GM23338 (cell line): ENCODE measurements at regions not wholly inside any gene's neighbourhood (a gene's known extent, or its start where the extent isn't known, plus 50 kb on each side); places are given as distances from the start of the nearest gene placed in this dataset.

Source experiments
- ATAC-seq: fragments of 200-7000 bp; cut with Tn5 transposase; 3 replicates; pipeline ENCODE4 v1.9.1; 2020
- DNase-seq: peaks from one replicate; pipeline ENCODE4 v3.0.0-alpha.2; 2015; ENCODE audit warnings: low spot score
- H2AFZ ChIP-seq: fragments of 200-600 bp; sonication (generic); 2 replicates; pipeline ENCODE4 v1.8.0; 2016; ENCODE audit warnings: antibody characterized with exemption, mild to moderate bottlenecking, moderate library complexity
- H3F3A ChIP-seq: fragments of 200-600 bp; sonication (generic); replicated peaks from 2 replicates; pipeline ENCODE4 v1.8.0; 2017; ENCODE audit warnings: antibody characterized with exemption, mixed run types, low read depth
- H3K27ac ChIP-seq: fragments of 200-600 bp; sonication (generic); 2 replicates; pipeline ENCODE4 v1.6.1; 2016; ENCODE audit warnings: low read depth
- H3K27me3 ChIP-seq: fragments of 200-600 bp; sonication (generic); 2 replicates; pipeline ENCODE4 v1.8.0; 2016; ENCODE audit warnings: mild to moderate bottlenecking, mixed run types, moderate library complexity; ENCODE audit not compliant: insufficient read depth
- H3K36me3 ChIP-seq: fragments of 200-600 bp; sonication (generic); 2 replicates; pipeline ENCODE4 v1.8.0; 2016; ENCODE audit warnings: mild to moderate bottlenecking; ENCODE audit not compliant: insufficient read depth
- H3K4me1 ChIP-seq: fragments of 200-600 bp; sonication (generic); 2 replicates; pipeline ENCODE4 v1.8.0; 2016; ENCODE audit warnings: mild to moderate bottlenecking, moderate library complexity; ENCODE audit not compliant: insufficient read depth
- H3K4me2 ChIP-seq: fragments of 200-600 bp; sonication (generic); 2 replicates; pipeline ENCODE4 v1.7.1; 2017; ENCODE audit warnings: mixed run types
- H3K4me3 ChIP-seq: fragments of 200-600 bp; sonication (generic); 2 replicates; pipeline ENCODE4 v1.6.1; 2016; ENCODE audit warnings: mixed run types
- H3K79me2 ChIP-seq: fragments of 200-600 bp; sonication (generic); replicated peaks from 2 replicates; pipeline ENCODE4 v1.8.0; 2017; ENCODE audit warnings: mild to moderate bottlenecking; ENCODE audit not compliant: insufficient read depth
- H3K9me2 ChIP-seq: fragments of 200-600 bp; sonication (generic); 2 replicates; pipeline ENCODE4 v1.8.0; 2017; ENCODE audit not compliant: insufficient read depth
- H4K20me1 ChIP-seq: fragments of 200-600 bp; sonication (generic); replicated peaks from 2 replicates; pipeline ENCODE4 v1.8.0; 2017; ENCODE audit warnings: mild to moderate bottlenecking; ENCODE audit not compliant: insufficient read depth
- H3K27ac Mint-ChIP-seq: 2 replicates; pipeline ENCODE4 v1.8.0; 2020; ENCODE audit warnings: inconsistent platforms, mild to moderate bottlenecking, moderate library complexity, mixed read lengths
- H3K27me3 Mint-ChIP-seq: 3 replicates; pipeline ENCODE4 v1.8.0; 2022; ENCODE audit warnings: low read depth, mild to moderate bottlenecking, moderate library complexity, mixed read lengths, inconsistent platforms; ENCODE audit not compliant: insufficient read depth, poor library complexity
- H3K36me3 Mint-ChIP-seq: 3 replicates; pipeline ENCODE4 v1.8.0; 2021; ENCODE audit warnings: low read depth, mild to moderate bottlenecking, inconsistent platforms, moderate library complexity, mixed read lengths
- H3K4me1 Mint-ChIP-seq: 3 replicates; pipeline ENCODE4 v1.8.0; 2020; ENCODE audit warnings: mild to moderate bottlenecking, inconsistent platforms, mixed read lengths
- H3K4me3 Mint-ChIP-seq: 3 replicates; pipeline ENCODE4 v1.8.0; 2021; ENCODE audit warnings: moderate library complexity, mild to moderate bottlenecking, inconsistent platforms, mixed read lengths
- H3K9me3 Mint-ChIP-seq: 3 replicates; pipeline ENCODE4 v1.8.0; 2020; ENCODE audit warnings: moderate library complexity, mild to moderate bottlenecking, inconsistent platforms, mixed read lengths
- CREB1 ChIP-seq: fragments of 250-450 bp; sonication (Bioruptor Pico); IDR thresholded peaks from 2 replicates; pipeline ENCODE4 v1.5.0; 2020; ENCODE audit warnings: low read depth, mild to moderate bottlenecking, moderate library complexity
- ETS1 ChIP-seq: IDR thresholded peaks from 2 replicates; pipeline ENCODE4 v1.6.1; 2016; ENCODE audit warnings: antibody characterized with exemption
- EZH2 ChIP-seq: fragments of 200-600 bp; sonication (generic); IDR thresholded peaks from one replicate; pipeline ENCODE4 v1.8.0; 2017; ENCODE audit warnings: antibody characterized with exemption, mild to moderate bottlenecking, low read depth; ENCODE audit not compliant: unreplicated experiment
- EZH2phosphoT487 ChIP-seq: fragments of 200-600 bp; sonication (generic); IDR thresholded peaks from one replicate; pipeline ENCODE4 v1.8.1; 2018; ENCODE audit warnings: antibody characterized with exemption; ENCODE audit not compliant: unreplicated experiment
- JUNB ChIP-seq: IDR thresholded peaks from one replicate; pipeline ENCODE4 v1.6.1; 2016; ENCODE audit warnings: antibody characterized with exemption; ENCODE audit not compliant: unreplicated experiment
- NANOG ChIP-seq: IDR thresholded peaks from 2 replicates; pipeline ENCODE4 v1.6.1; 2016; ENCODE audit warnings: antibody characterized with exemption, borderline replicate concordance
- POLR2AphosphoS5 ChIP-seq: IDR thresholded peaks from 2 replicates; pipeline ENCODE4 v1.6.1; 2016; ENCODE audit warnings: antibody characterized with exemption, low read depth
- STAT1 ChIP-seq: IDR thresholded peaks from one replicate; pipeline ENCODE4 v1.6.1; 2016; ENCODE audit warnings: antibody characterized with exemption; ENCODE audit not compliant: unreplicated experiment
- ZNF114 ChIP-seq: fragments of 250-450 bp; sonication (Bioruptor Pico); IDR thresholded peaks from 2 replicates; pipeline ENCODE4 v1.5.0; 2020; ENCODE audit warnings: mild to moderate bottlenecking, moderate library complexity
- ZNF331 ChIP-seq: fragments of 250-450 bp; sonication (Bioruptor Pico); IDR thresholded peaks from 2 replicates; pipeline ENCODE4 v1.5.0; 2020; ENCODE audit warnings: low read depth, mild to moderate bottlenecking, moderate library complexity
- TF ChIP-seq, protein P1 (sequence below), 2 experiments: fragments of 200-600 bp in 1 of 2; sonication (generic) in 1 of 2; conservative IDR thresholded peaks; 2 replicates each; pipeline versions ENCODE4 v1.5.1 to v1.6.1; 2016 to 2017; ENCODE audit warnings: antibody characterized with exemption in 2 of 2, low read depth in 2 of 2, mild to moderate bottlenecking in 2 of 2, moderate library complexity in 1 of 2
- TF ChIP-seq, protein P2 (sequence below): IDR thresholded peaks from one replicate; pipeline ENCODE4 v1.6.1; 2018; ENCODE audit warnings: antibody characterized with exemption; ENCODE audit not compliant: unreplicated experiment
- TF ChIP-seq, protein P3 (sequence below): fragments of 250-450 bp; sonication (Bioruptor Pico); IDR thresholded peaks from 2 replicates; pipeline ENCODE4 v1.5.0; 2020; ENCODE audit warnings: mild to moderate bottlenecking, moderate library complexity

GRCh38 chr1:238608144-238608543, 717.4 kb upstream of the ZP4 start:
- Histone ChIP-seq H3K79me2 (no peaks in the 10 kb centered on the region), H3K36me3 (no peaks in the 10 kb centered on the region), H3K4me3 (no peak overlapping the region), H3K4me1 (no peaks in the 10 kb centered on the region), H3K4me2 (no peak overlapping the region), H3K27ac (no peak overlapping the region), H2AFZ (no peak overlapping the region), H3F3A (no peaks in the 10 kb centered on the region), H3K27me3 (no peaks in the 10 kb centered on the region), H4K20me1 (no peaks in the 10 kb centered on the region), H3K9me2 (peaks cover 11% of the 10 kb centered on the region; the same call in 1 of the 2 replicates)
- H3K9me3 Mint-ChIP-seq = no peaks in the 10 kb centered on the region
- TF ChIP-seq NANOG = no peak
- TF ChIP-seq EZH2phosphoT487 = no peak
- TF ChIP-seq, protein P1, sequence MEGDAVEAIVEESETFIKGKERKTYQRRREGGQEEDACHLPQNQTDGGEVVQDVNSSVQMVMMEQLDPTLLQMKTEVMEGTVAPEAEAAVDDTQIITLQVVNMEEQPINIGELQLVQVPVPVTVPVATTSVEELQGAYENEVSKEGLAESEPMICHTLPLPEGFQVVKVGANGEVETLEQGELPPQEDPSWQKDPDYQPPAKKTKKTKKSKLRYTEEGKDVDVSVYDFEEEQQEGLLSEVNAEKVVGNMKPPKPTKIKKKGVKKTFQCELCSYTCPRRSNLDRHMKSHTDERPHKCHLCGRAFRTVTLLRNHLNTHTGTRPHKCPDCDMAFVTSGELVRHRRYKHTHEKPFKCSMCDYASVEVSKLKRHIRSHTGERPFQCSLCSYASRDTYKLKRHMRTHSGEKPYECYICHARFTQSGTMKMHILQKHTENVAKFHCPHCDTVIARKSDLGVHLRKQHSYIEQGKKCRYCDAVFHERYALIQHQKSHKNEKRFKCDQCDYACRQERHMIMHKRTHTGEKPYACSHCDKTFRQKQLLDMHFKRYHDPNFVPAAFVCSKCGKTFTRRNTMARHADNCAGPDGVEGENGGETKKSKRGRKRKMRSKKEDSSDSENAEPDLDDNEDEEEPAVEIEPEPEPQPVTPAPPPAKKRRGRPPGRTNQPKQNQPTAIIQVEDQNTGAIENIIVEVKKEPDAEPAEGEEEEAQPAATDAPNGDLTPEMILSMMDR (conservative IDR thresholded peaks at IDR 0.05; ENCODE audit: low read depth in 2 of 2) = no peak
- TF ChIP-seq CREB1 = no peak
- TF ChIP-seq ZNF331 (CRISPR knock-in tag) = no peak
- TF ChIP-seq STAT1 = no peak
- TF ChIP-seq JUNB = no peak
- no peak for TF ChIP-seq ETS1
- no peak for TF ChIP-seq ZNF114 (CRISPR knock-in tag)
- no peak for TF ChIP-seq EZH2
- no peak for TF ChIP-seq POLR2AphosphoS5
- TF ChIP-seq, protein P2, sequence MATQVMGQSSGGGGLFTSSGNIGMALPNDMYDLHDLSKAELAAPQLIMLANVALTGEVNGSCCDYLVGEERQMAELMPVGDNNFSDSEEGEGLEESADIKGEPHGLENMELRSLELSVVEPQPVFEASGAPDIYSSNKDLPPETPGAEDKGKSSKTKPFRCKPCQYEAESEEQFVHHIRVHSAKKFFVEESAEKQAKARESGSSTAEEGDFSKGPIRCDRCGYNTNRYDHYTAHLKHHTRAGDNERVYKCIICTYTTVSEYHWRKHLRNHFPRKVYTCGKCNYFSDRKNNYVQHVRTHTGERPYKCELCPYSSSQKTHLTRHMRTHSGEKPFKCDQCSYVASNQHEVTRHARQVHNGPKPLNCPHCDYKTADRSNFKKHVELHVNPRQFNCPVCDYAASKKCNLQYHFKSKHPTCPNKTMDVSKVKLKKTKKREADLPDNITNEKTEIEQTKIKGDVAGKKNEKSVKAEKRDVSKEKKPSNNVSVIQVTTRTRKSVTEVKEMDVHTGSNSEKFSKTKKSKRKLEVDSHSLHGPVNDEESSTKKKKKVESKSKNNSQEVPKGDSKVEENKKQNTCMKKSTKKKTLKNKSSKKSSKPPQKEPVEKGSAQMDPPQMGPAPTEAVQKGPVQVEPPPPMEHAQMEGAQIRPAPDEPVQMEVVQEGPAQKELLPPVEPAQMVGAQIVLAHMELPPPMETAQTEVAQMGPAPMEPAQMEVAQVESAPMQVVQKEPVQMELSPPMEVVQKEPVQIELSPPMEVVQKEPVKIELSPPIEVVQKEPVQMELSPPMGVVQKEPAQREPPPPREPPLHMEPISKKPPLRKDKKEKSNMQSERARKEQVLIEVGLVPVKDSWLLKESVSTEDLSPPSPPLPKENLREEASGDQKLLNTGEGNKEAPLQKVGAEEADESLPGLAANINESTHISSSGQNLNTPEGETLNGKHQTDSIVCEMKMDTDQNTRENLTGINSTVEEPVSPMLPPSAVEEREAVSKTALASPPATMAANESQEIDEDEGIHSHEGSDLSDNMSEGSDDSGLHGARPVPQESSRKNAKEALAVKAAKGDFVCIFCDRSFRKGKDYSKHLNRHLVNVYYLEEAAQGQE = no peak
- TF ChIP-seq, protein P3, sequence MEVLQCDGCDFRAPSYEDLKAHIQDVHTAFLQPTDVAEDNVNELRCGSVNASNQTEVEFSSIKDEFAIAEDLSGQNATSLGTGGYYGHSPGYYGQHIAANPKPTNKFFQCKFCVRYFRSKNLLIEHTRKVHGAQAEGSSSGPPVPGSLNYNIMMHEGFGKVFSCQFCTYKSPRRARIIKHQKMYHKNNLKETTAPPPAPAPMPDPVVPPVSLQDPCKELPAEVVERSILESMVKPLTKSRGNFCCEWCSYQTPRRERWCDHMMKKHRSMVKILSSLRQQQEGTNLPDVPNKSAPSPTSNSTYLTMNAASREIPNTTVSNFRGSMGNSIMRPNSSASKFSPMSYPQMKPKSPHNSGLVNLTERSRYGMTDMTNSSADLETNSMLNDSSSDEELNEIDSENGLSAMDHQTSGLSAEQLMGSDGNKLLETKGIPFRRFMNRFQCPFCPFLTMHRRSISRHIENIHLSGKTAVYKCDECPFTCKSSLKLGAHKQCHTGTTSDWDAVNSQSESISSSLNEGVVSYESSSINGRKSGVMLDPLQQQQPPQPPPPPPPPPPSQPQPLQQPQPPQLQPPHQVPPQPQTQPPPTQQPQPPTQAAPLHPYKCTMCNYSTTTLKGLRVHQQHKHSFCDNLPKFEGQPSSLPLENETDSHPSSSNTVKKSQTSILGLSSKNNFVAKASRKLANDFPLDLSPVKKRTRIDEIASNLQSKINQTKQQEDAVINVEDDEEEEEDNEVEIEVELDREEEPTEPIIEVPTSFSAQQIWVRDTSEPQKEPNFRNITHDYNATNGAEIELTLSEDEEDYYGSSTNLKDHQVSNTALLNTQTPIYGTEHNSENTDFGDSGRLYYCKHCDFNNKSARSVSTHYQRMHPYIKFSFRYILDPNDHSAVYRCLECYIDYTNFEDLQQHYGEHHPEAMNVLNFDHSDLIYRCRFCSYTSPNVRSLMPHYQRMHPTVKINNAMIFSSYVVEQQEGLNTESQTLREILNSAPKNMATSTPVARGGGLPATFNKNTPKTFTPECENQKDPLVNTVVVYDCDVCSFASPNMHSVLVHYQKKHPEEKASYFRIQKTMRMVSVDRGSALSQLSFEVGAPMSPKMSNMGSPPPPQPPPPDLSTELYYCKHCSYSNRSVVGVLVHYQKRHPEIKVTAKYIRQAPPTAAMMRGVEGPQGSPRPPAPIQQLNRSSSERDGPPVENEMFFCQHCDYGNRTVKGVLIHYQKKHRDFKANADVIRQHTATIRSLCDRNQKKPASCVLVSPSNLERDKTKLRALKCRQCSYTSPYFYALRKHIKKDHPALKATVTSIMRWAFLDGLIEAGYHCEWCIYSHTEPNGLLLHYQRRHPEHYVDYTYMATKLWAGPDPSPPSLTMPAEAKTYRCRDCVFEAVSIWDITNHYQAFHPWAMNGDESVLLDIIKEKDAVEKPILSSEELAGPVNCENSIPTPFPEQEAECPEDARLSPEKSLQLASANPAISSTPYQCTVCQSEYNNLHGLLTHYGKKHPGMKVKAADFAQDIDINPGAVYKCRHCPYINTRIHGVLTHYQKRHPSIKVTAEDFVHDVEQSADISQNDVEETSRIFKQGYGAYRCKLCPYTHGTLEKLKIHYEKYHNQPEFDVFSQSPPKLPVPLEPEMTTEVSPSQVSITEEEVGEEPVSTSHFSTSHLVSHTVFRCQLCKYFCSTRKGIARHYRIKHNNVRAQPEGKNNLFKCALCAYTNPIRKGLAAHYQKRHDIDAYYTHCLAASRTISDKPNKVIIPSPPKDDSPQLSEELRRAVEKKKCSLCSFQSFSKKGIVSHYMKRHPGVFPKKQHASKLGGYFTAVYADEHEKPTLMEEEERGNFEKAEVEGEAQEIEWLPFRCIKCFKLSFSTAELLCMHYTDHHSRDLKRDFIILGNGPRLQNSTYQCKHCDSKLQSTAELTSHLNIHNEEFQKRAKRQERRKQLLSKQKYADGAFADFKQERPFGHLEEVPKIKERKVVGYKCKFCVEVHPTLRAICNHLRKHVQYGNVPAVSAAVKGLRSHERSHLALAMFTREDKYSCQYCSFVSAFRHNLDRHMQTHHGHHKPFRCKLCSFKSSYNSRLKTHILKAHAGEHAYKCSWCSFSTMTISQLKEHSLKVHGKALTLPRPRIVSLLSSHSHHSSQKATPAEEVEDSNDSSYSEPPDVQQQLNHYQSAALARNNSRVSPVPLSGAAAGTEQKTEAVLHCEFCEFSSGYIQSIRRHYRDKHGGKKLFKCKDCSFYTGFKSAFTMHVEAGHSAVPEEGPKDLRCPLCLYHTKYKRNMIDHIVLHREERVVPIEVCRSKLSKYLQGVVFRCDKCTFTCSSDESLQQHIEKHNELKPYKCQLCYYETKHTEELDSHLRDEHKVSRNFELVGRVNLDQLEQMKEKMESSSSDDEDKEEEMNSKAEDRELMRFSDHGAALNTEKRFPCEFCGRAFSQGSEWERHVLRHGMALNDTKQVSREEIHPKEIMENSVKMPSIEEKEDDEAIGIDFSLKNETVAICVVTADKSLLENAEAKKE (CRISPR knock-in tag) = no peak
- DNase-seq (no peak), ATAC-seq (no peak)
- H3K27ac Mint-ChIP-seq = no peak overlapping the region
- no peaks in the 10 kb centered on the region for H3K36me3 Mint-ChIP-seq
- H3K4me3 Mint-ChIP-seq = no peak overlapping the region
- H3K4me1 Mint-ChIP-seq = peaks cover 2% of the 10 kb centered on the region; the same call in 2 of the 3 replicates
- H3K27me3 Mint-ChIP-seq = no peaks in the 10 kb centered on the region
